ENCODE measurements at regions not wholly inside any gene's neighbourhood (a gene's known extent, or its start where the extent isn't known, plus 50 kb on each side); places are given as distances from the start of the nearest gene placed in this dataset.

DNA sequence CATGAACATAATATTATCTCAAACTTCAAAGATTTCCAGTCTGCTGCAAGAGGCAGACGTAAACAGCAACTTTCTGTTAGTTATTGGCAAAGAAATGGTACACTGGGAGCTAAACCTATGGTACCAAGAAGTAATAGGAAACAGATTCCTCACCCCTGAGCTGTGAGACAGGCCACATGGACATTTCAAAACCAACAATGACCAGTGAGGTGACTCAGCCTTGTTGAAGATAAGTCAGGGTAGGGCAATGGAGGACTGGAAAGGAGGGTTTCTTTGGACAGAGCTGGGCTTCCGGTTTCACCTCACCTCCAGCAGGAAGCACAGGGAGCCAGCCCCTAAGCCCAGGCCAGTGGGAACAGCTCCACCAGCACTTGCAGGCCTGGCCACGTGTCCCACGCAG, 1320.5 kb downstream of the AACS start:
- DNase-seq (ENCODE audit: extremely low spot score), result no peak
- Histone ChIP-seq H3K27me3 (no peaks in the 10 kb centered on the region), H3K36me3 (no peaks in the 10 kb centered on the region), H3K9me3 (peaks cover 0 to 7% (median 0%) of the 10 kb centered on the region in 4 donors), H3K4me3 (no peak overlapping the region), H3K4me1 (no peaks in the 10 kb centered on the region), H3K27ac (replicated peaks in 1 of 4) (no peak overlapping the region)
- TF ChIP-seq, protein P1, sequence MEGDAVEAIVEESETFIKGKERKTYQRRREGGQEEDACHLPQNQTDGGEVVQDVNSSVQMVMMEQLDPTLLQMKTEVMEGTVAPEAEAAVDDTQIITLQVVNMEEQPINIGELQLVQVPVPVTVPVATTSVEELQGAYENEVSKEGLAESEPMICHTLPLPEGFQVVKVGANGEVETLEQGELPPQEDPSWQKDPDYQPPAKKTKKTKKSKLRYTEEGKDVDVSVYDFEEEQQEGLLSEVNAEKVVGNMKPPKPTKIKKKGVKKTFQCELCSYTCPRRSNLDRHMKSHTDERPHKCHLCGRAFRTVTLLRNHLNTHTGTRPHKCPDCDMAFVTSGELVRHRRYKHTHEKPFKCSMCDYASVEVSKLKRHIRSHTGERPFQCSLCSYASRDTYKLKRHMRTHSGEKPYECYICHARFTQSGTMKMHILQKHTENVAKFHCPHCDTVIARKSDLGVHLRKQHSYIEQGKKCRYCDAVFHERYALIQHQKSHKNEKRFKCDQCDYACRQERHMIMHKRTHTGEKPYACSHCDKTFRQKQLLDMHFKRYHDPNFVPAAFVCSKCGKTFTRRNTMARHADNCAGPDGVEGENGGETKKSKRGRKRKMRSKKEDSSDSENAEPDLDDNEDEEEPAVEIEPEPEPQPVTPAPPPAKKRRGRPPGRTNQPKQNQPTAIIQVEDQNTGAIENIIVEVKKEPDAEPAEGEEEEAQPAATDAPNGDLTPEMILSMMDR (IDR thresholded peaks at IDR 0.05), result no peak
- TF ChIP-seq EP300 (IDR thresholded peaks at IDR 0.05) (no peak), POLR2A (IDR thresholded peaks at IDR 0.05; ENCODE audit: low read depth) (no peak), POLR2AphosphoS5 (IDR thresholded peaks at IDR 0.05) (no peak)
- intact Hi-C loops (cut with DNase I), result no loop called here
- 89% methylated on average over 4 of the region's 4 CpGs for WGBS

DNA sequence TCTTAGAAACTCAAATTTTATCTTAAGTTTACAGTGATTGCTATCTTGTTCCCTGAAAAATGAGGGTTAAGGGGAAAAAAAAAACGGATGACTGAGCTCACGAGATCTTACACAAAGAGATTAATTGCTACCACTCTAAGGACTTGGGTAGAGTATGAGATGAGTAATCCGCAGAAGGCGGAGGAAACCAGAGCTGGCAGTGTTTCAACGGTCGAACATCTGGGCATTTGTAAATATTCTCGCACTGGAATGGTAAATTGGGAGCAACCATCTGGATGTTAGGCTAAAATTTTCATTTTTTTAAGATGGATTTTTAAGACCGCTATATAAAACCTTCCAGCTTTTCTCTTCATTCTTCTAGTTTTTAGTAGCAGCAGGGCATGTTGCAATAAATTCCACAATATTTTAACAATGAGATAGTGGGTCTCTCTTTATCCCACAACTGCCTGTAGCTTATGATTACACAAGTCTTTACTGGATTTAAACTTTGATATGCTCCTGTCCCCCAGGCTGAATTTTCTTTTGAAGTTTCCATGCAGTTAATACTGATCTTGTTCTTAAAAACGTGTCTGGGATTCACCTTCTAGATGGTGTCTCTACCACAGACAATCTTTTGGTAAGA, 1324.1 kb downstream of the AACS start:
- WGBS, result 37% methylated on average over 9 of the region's 9 CpGs
- no peaks in the 10 kb centered on the region for H3K9me3 ChIP-seq
- H3K27ac ChIP-seq (replicated peaks in 1 of 4), result no peak overlapping the region
- no peaks in the 10 kb centered on the region for H3K36me3 ChIP-seq
- DNase-seq (ENCODE audit: extremely low spot score), result no peak
- intact Hi-C loops (cut with DNase I), result no loop called here
- H3K4me1 ChIP-seq, result no peaks in the 10 kb centered on the region
- no peaks in the 10 kb centered on the region for H3K27me3 ChIP-seq
- TF ChIP-seq POLR2AphosphoS5 (IDR thresholded peaks at IDR 0.05) (no peak), EP300 (IDR thresholded peaks at IDR 0.05) (no peak), POLR2A (IDR thresholded peaks at IDR 0.05; ENCODE audit: low read depth) (no peak)
- TF ChIP-seq, protein P1 (IDR thresholded peaks at IDR 0.05), result no peak
- H3K4me3 ChIP-seq, result no peak overlapping the region

GRCh38 chr12:126389961-126390360, 1324.7 kb downstream of the AACS start:
- TF ChIP-seq, protein P1 (IDR thresholded peaks at IDR 0.05), result no peak
- TF ChIP-seq POLR2AphosphoS5 (IDR thresholded peaks at IDR 0.05) (no peak), EP300 (IDR thresholded peaks at IDR 0.05) (no peak), POLR2A (IDR thresholded peaks at IDR 0.05; ENCODE audit: low read depth) (no peak)
- H3K4me1 ChIP-seq, result no peaks in the 10 kb centered on the region
- intact Hi-C loops (cut with DNase I), result no loop called here
- DNase-seq (ENCODE audit: extremely low spot score), result no peak
- H3K27me3 ChIP-seq, result no peaks in the 10 kb centered on the region
- H3K27ac ChIP-seq (replicated peaks in 1 of 4), result no peak overlapping the region
- no peak overlapping the region for H3K4me3 ChIP-seq
- WGBS, result 78% methylated on average over 5 of the region's 5 CpGs
- no peaks in the 10 kb centered on the region for H3K36me3 ChIP-seq
- no peaks in the 10 kb centered on the region for H3K9me3 ChIP-seq

DNA sequence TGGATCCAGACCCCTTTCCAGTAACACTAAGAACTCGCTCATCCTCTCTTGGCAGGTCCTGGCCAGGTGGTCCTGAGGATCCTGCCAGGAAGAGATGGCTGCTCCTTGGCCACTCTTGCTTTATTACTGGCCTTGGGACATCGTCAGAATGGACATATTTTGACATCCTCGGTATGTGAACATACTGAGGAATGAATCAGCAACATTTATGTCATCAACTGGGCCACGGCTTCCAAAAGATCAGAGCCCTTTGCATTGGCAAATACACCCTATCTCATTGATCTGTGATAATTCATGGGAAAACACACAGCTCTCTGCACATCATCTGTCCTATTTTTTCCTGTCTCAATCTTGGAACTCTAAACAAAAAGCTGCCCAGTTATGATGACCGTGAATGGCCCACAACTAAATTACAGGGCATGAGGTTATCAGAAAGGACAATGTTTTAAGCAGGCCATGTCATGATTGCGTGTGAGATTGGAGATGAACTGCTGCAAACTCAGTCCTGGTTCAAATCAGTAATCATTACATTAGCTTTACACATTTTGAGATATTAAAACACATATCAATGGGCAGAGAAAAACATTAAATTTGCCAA, 1325.8 kb downstream of the AACS start:
- WGBS, result 69% methylated on average over 6 of the region's 6 CpGs
- Histone ChIP-seq H3K27ac (replicated peaks in 1 of 4) (no peak overlapping the region), H3K27me3 (no peaks in the 10 kb centered on the region), H3K4me3 (no peak overlapping the region), H3K4me1 (no peaks in the 10 kb centered on the region), H3K36me3 (no peaks in the 10 kb centered on the region), H3K9me3 (no peaks in the 10 kb centered on the region)
- no peak for DNase-seq (ENCODE audit: extremely low spot score)
- intact Hi-C loops (cut with DNase I), result no loop called here
- TF ChIP-seq POLR2AphosphoS5 (IDR thresholded peaks at IDR 0.05) (no peak), POLR2A (IDR thresholded peaks at IDR 0.05; ENCODE audit: low read depth) (no peak)
- TF ChIP-seq, protein P1 (IDR thresholded peaks at IDR 0.05), result no peak

DNA sequence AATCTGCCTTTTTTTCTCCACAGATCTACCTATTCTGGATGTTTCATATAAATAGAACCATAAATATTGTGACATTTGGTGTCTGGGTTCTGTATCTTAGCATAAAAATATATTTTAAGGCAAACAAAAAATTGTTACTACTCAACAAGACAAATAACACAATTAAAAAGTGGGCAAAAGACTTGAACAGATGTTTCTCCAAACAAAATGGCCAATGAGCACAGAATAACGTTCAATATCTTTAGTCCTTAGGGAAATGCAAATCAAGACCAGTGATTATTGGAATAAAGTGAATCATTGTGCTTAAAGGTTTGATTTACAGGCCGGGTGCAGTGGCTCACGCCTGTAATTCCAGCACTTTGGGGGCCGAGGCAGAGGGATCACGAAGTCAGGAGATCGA, 1331.3 kb downstream of the AACS start:
- intact Hi-C loops (cut with DNase I), result no loop called here
- no peaks in the 10 kb centered on the region for H3K9me3 ChIP-seq
- no peaks in the 10 kb centered on the region for H3K36me3 ChIP-seq
- no peak overlapping the region for H3K27ac ChIP-seq (replicated peaks in 1 of 4)
- no peaks in the 10 kb centered on the region for H3K27me3 ChIP-seq
- 82% methylated on average over 6 of the region's 6 CpGs for WGBS
- no peak overlapping the region for H3K4me3 ChIP-seq
- DNase-seq (ENCODE audit: extremely low spot score), result no peak
- TF ChIP-seq, protein P1 (IDR thresholded peaks at IDR 0.05), result no peak
- TF ChIP-seq POLR2AphosphoS5 (IDR thresholded peaks at IDR 0.05) (no peak), EP300 (IDR thresholded peaks at IDR 0.05) (no peak), POLR2A (IDR thresholded peaks at IDR 0.05; ENCODE audit: low read depth) (no peak)
- H3K4me1 ChIP-seq, result peaks cover 0 to 7% (median 0%) of the 10 kb centered on the region in 4 donors
